DND-41 (cell line): ENCODE measurements at regions not wholly inside any gene's neighbourhood (a gene's known extent, or its start where the extent isn't known, plus 50 kb on each side); places are given as distances from the start of the nearest gene placed in this dataset.

Experiments
- ATAC-seq: fragments of 200-7000 bp; cut with Tn5 transposase; 3 replicates; pipeline ENCODE4 v1.9.1; 2021; ENCODE audit warnings: low read depth; ENCODE audit not compliant: insufficient read depth
- DNase-seq: peaks from one replicate; pipeline ENCODE4 v3.0.0-alpha.2; 2020
- H2AFZ ChIP-seq: 2 replicates; pipeline ENCODE4 v1.6.0; 2012; ENCODE audit warnings: low read depth, low read length
- H3K27ac ChIP-seq: 2 replicates; pipeline ENCODE4 v1.5.1; 2012; ENCODE audit warnings: low read length, inconsistent platforms
- H3K27me3 ChIP-seq: fragments of 200-600 bp; sonication (generic); 2 replicates; pipeline ENCODE4 v1.6.0; 2012; ENCODE audit warnings: low read length, mild to moderate bottlenecking, inconsistent platforms; ENCODE audit not compliant: insufficient read depth, poor library complexity
- H3K36me3 ChIP-seq: 2 replicates; pipeline ENCODE4 v1.5.1; 2012; ENCODE audit warnings: low read length, inconsistent platforms; ENCODE audit not compliant: insufficient read depth
- H3K4me1 ChIP-seq: 2 replicates; pipeline ENCODE4 v1.5.1; 2012; ENCODE audit warnings: mild to moderate bottlenecking, low read length; ENCODE audit not compliant: insufficient read depth
- H3K4me2 ChIP-seq: 2 replicates; pipeline ENCODE4 v1.6.0; 2012; ENCODE audit warnings: mild to moderate bottlenecking, moderate library complexity, low read length, inconsistent platforms; ENCODE audit not compliant: insufficient read depth
- H3K4me3 ChIP-seq, 2 experiments: fragments of 200-600 bp in 1 of 2; shearing (Covaris generic) in 1 of 2; 2 replicates each; pipeline ENCODE4 v1.5.1; 2012 to 2016; ENCODE audit warnings: inconsistent platforms in 2 of 2, low read length in 2 of 2, mild to moderate bottlenecking in 2 of 2, low read depth in 1 of 2, moderate library complexity in 1 of 2
- H3K79me2 ChIP-seq: 2 replicates; pipeline ENCODE4 v1.6.0; 2012; ENCODE audit warnings: low read length, inconsistent platforms; ENCODE audit not compliant: insufficient read depth
- H3K9ac ChIP-seq: 2 replicates; pipeline ENCODE4 v1.6.0; 2012; ENCODE audit warnings: low read depth, mild to moderate bottlenecking, inconsistent platforms, low read length, moderate library complexity
- H3K9me3 ChIP-seq: 2 replicates; pipeline ENCODE4 v1.5.1; 2012; ENCODE audit warnings: low read length, moderate library complexity, mild to moderate bottlenecking, inconsistent platforms; ENCODE audit not compliant: insufficient read depth, severe bottlenecking
- H4K20me1 ChIP-seq: 2 replicates; pipeline ENCODE4 v1.6.0; 2012; ENCODE audit warnings: low read length; ENCODE audit not compliant: insufficient read depth
- EZH2 ChIP-seq: IDR thresholded peaks from 3 replicates; pipeline ENCODE4 v1.6.1; 2012; ENCODE audit warnings: borderline replicate concordance, low read depth, mild to moderate bottlenecking, moderate library complexity, low read length, inconsistent platforms; ENCODE audit not compliant: severe bottlenecking
- TF ChIP-seq, protein P1 (sequence below): IDR thresholded peaks from 2 replicates; pipeline ENCODE4 v1.5.1; 2012; ENCODE audit warnings: borderline replicate concordance, low read length, moderate library complexity, mild to moderate bottlenecking; ENCODE audit not compliant: poor library complexity, severe bottlenecking; ENCODE audit errors: extremely low read depth

DNA sequence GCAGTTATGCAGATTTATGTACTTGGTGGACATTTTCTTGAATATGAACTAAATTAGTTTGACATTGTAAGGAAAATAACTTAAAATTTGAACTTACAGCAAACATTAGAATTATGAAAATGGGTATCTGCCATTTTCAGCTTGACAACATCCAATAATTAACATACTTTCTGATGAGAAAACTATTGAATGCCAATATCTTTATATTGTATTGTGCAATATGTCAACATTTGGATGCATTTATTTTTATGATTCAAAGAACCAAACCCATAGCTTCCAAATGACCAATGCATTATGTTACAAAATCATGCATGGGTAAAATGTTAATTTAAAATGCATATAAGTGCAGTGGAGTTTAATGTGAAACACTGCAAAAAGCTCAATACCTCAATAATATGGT, 562.5 kb downstream of the TRAM1L1 start:
- TF ChIP-seq, protein P1, sequence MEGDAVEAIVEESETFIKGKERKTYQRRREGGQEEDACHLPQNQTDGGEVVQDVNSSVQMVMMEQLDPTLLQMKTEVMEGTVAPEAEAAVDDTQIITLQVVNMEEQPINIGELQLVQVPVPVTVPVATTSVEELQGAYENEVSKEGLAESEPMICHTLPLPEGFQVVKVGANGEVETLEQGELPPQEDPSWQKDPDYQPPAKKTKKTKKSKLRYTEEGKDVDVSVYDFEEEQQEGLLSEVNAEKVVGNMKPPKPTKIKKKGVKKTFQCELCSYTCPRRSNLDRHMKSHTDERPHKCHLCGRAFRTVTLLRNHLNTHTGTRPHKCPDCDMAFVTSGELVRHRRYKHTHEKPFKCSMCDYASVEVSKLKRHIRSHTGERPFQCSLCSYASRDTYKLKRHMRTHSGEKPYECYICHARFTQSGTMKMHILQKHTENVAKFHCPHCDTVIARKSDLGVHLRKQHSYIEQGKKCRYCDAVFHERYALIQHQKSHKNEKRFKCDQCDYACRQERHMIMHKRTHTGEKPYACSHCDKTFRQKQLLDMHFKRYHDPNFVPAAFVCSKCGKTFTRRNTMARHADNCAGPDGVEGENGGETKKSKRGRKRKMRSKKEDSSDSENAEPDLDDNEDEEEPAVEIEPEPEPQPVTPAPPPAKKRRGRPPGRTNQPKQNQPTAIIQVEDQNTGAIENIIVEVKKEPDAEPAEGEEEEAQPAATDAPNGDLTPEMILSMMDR: no peak
- no peak for TF ChIP-seq EZH2
- no peaks in the 10 kb centered on the region for H3K36me3 ChIP-seq

DNA sequence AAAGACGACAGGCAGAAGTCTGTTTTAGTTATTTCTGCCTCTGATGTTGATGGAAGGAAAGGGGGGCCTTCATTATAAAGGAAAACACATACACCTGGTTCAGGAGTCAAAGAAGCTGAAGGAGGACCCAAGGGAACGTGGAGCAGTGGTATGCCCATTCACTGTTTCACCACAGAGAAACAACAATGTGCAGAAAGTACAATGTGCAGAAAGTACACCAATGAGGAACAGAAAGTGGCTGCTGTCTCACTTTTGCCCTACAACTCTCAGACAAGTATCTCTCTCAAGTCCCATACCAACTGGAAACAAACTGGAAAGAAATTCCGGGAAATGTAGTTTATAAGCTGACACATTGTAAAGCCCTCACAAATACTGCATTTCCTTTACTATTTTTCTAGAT, 564.5 kb downstream of the TRAM1L1 start:
- H3K36me3 ChIP-seq: no peaks in the 10 kb centered on the region
- ATAC-seq (no peak), DNase-seq (no peak)
- no peak overlapping the region for H3K9ac ChIP-seq
- H3K4me3 ChIP-seq: no peak overlapping the region
- H3K27ac ChIP-seq: no peak overlapping the region
- no peaks in the 10 kb centered on the region for H3K9me3 ChIP-seq
- no peak overlapping the region for H2AFZ ChIP-seq
- no peaks in the 10 kb centered on the region for H3K27me3 ChIP-seq
- TF ChIP-seq EZH2: no peak
- TF ChIP-seq, protein P1: no peak
- no peak overlapping the region for H3K4me2 ChIP-seq
- no peaks in the 10 kb centered on the region for H3K4me1 ChIP-seq
- no peaks in the 10 kb centered on the region for H4K20me1 ChIP-seq
- H3K79me2 ChIP-seq: no peaks in the 10 kb centered on the region

More for the DNA sequence above, 562.5 kb downstream of the TRAM1L1 start:
- DNase-seq (no peak), ATAC-seq (no peak)
- H3K27ac ChIP-seq: no peak overlapping the region
- H2AFZ ChIP-seq: no peak overlapping the region
- H3K9me3 ChIP-seq: no peaks in the 10 kb centered on the region
- H3K79me2 ChIP-seq: no peaks in the 10 kb centered on the region
- H3K4me2 ChIP-seq: no peak overlapping the region
- H3K9ac ChIP-seq: no peak overlapping the region
- no peaks in the 10 kb centered on the region for H4K20me1 ChIP-seq
- no peak overlapping the region for H3K4me3 ChIP-seq
- H3K27me3 ChIP-seq: no peaks in the 10 kb centered on the region
- no peaks in the 10 kb centered on the region for H3K4me1 ChIP-seq

DNA sequence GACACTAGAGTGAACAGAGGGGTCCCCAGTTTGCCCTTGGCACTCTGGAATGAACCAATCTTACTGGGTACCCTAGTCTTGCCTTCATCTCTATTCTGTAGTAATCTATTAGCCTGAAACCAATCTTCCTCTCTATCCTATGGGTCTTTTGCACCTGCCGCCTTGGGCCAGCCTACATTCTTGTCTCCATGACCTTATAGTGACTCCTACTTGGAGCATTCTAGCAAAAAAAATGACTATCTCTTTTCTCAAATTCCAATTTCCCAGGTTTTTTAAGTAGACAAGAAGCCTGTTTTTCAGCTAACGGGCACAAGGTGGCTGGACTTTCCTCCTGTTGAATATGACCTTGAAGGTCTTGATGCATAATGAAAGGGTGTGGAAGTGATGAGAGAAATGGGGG, 568.7 kb downstream of the TRAM1L1 start:
- no peaks in the 10 kb centered on the region for H3K4me1 ChIP-seq
- TF ChIP-seq EZH2: no peak
- TF ChIP-seq, protein P1: no peak
- H3K27ac ChIP-seq: no peak overlapping the region
- H3K9me3 ChIP-seq: peaks cover 2% of the 10 kb centered on the region
- H4K20me1 ChIP-seq: no peaks in the 10 kb centered on the region
- ATAC-seq (no peak), DNase-seq (no peak)
- H3K36me3 ChIP-seq: no peaks in the 10 kb centered on the region
- no peaks in the 10 kb centered on the region for H3K79me2 ChIP-seq
- no peak overlapping the region for H3K9ac ChIP-seq
- no peak overlapping the region for H2AFZ ChIP-seq
- no peaks in the 10 kb centered on the region for H3K27me3 ChIP-seq
- no peak overlapping the region for H3K4me3 ChIP-seq
- no peak overlapping the region for H3K4me2 ChIP-seq

DNA sequence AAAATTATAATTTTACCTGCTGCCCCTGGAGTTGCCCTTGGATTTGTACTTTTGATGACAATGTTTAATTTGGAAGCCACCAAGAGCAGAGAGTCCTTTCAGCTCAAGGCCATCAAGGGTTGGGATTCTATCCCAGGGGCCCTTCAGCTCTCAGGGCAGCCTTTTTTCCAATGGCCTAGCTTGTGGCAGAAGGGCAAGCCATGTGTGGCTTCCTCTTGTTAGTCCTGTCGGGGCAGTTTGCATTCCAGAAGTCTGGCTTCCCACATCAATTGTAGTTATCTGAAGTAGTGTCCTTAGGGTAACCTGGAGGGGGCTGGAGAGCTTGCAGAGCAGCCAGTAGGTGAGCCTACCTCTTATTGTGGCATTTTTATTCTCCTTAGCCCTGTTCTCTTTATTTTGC, 569.4 kb downstream of the TRAM1L1 start:
- H2AFZ ChIP-seq: no peak overlapping the region
- TF ChIP-seq, protein P1: no peak
- TF ChIP-seq EZH2: no peak
- no peaks in the 10 kb centered on the region for H4K20me1 ChIP-seq
- DNase-seq: no peak
- H3K36me3 ChIP-seq: no peaks in the 10 kb centered on the region
- H3K9ac ChIP-seq: no peak overlapping the region
- ATAC-seq: no peak
- no peaks in the 10 kb centered on the region for H3K79me2 ChIP-seq
- peaks cover 2% of the 10 kb centered on the region for H3K9me3 ChIP-seq
- no peaks in the 10 kb centered on the region for H3K4me1 ChIP-seq
- no peak overlapping the region for H3K4me2 ChIP-seq
- no peak overlapping the region for H3K27ac ChIP-seq
- no peak overlapping the region for H3K4me3 ChIP-seq
- no peaks in the 10 kb centered on the region for H3K27me3 ChIP-seq
